GM12891 (cell line): ENCODE measurements at regions not wholly inside any gene's neighbourhood (a gene's known extent, or its start where the extent isn't known, plus 50 kb on each side); places are given as distances from the start of the nearest gene placed in this dataset.

Experiments used
- DNase-seq: peaks from one replicate; pipeline ENCODE4 v3.0.0; 2011; ENCODE audit warnings: low spot score; ENCODE audit not compliant: insufficient read length
- FAIRE-seq: peaks from 2 replicates; lab custom pipeline; 2011; peaks lifted over from hg19 to GRCh38; lab: Jason Lieb, UNC
- PAX5 ChIP-seq: IDR thresholded peaks from 2 replicates; pipeline ENCODE4 v1.6.1; 2011; ENCODE audit warnings: low read length, moderate library complexity, mild to moderate bottlenecking; ENCODE audit not compliant: insufficient read depth, severe bottlenecking
- POLR2A ChIP-seq: IDR thresholded peaks from 2 replicates; pipeline ENCODE4 v1.6.1; 2011; ENCODE audit warnings: low read depth, low read length, control low read depth
- POLR2AphosphoS5 ChIP-seq: IDR thresholded peaks from 2 replicates; pipeline ENCODE4 v1.6.1; 2011; ENCODE audit warnings: low read depth, low read length, control low read depth
- POU2F2 ChIP-seq: IDR thresholded peaks from 2 replicates; pipeline ENCODE4 v1.6.1; 2011; ENCODE audit warnings: low read depth, mild to moderate bottlenecking, control low read depth, low read length, moderate library complexity
- SPI1 ChIP-seq: IDR thresholded peaks from 2 replicates; pipeline ENCODE4 v1.6.1; 2011; ENCODE audit warnings: low read depth, low read length, control low read depth
- TAF1 ChIP-seq: IDR thresholded peaks from 2 replicates; pipeline ENCODE4 v1.6.1; 2011; ENCODE audit warnings: low read depth, low read length, control low read depth

GRCh38 chr6:6748001-6748400 lies 159.5 kb downstream of the LY86 start:
- no peak for FAIRE-seq
- no peak for TF ChIP-seq POLR2AphosphoS5
- TF ChIP-seq SPI1 = no peak
- TF ChIP-seq PAX5 = no peak
- no peak for TF ChIP-seq POLR2A
- TF ChIP-seq POU2F2 = no peak
- TF ChIP-seq TAF1 = no peak
- no peak for DNase-seq

GRCh38 chr6:6749702-6750491 lies 161.4 kb downstream of the LY86 start:
- no peak for FAIRE-seq
- TF ChIP-seq POU2F2 (no peak), POLR2AphosphoS5 (no peak), PAX5 (no peak), POLR2A (no peak), SPI1 (no peak), TAF1 (no peak)
- DNase-seq = no peak

- TF ChIP-seq SPI1 = no peak
- no peak for TF ChIP-seq POLR2AphosphoS5
- TF ChIP-seq POLR2A = no peak
- TF ChIP-seq TAF1 = no peak
- no peak for TF ChIP-seq PAX5
- TF ChIP-seq POU2F2 = no peak
- DNase-seq (no peak), FAIRE-seq (no peak)
Measured at GRCh38 chr6:6750594-6751265, 162.2 kb downstream of the LY86 start.

GRCh38 chr6:6751266-6751596 lies 162.7 kb downstream of the LY86 start:
- TF ChIP-seq SPI1 = no peak
- TF ChIP-seq POLR2A = no peak
- TF ChIP-seq POLR2AphosphoS5 = no peak
- TF ChIP-seq PAX5 = no peak
- no peak for TF ChIP-seq POU2F2
- TF ChIP-seq TAF1 = no peak
- DNase-seq = no peak
- no peak for FAIRE-seq

- TF ChIP-seq POLR2A (no peak), SPI1 (no peak), POLR2AphosphoS5 (no peak), TAF1 (no peak), PAX5 (no peak), POU2F2 (no peak)
- FAIRE-seq = no peak
- DNase-seq = no peak
Measured at GRCh38 chr6:6751619-6752023, 163.1 kb downstream of the LY86 start.

- DNase-seq (no peak), FAIRE-seq (no peak)
- TF ChIP-seq POU2F2 = no peak
- no peak for TF ChIP-seq SPI1
- TF ChIP-seq POLR2A = no peak
- no peak for TF ChIP-seq TAF1
Measured at GRCh38 chr6:6752129-6752528, 163.6 kb downstream of the LY86 start.

GRCh38 chr6:6753301-6753700 lies 164.8 kb downstream of the LY86 start:
- no peak for DNase-seq
- no peak for FAIRE-seq
- TF ChIP-seq TAF1 (no peak), POLR2A (no peak), POLR2AphosphoS5 (no peak), POU2F2 (no peak)

GRCh38 chr6:6756526-6756925 lies 168.0 kb downstream of the LY86 start:
- FAIRE-seq (no peak), DNase-seq (no peak)
- TF ChIP-seq POLR2AphosphoS5 (no peak), POU2F2 (no peak), POLR2A (no peak), PAX5 (no peak)

- TF ChIP-seq POU2F2 (no peak), POLR2A (no peak), PAX5 (no peak), POLR2AphosphoS5 (no peak), TAF1 (no peak), SPI1 (no peak)
- DNase-seq = no peak
- FAIRE-seq = no peak
Measured at GRCh38 chr6:6758546-6758914, 170.0 kb downstream of the LY86 start.

GRCh38 chr6:6758915-6759654 lies 170.6 kb downstream of the LY86 start:
- DNase-seq (peak; percentile 56), FAIRE-seq (peak; percentile 82)
- no peak for TF ChIP-seq POLR2A
- TF ChIP-seq SPI1 = peak; percentile 73
- 0 out of 2 replicates have a peak, but pooled peaks have one; percentile 29 for TF ChIP-seq POU2F2
- TF ChIP-seq PAX5 = no peak
